ENCODE measurements at regions not wholly inside any gene's neighbourhood (a gene's known extent, or its start where the extent isn't known, plus 50 kb on each side); places are given as distances from the start of the nearest gene placed in this dataset.
"Not testable (repeated sequence)": the region's sequence is repeated elsewhere in the genome, so short reads cannot be mapped to it uniquely, and the experiment has no call there.

DNA sequence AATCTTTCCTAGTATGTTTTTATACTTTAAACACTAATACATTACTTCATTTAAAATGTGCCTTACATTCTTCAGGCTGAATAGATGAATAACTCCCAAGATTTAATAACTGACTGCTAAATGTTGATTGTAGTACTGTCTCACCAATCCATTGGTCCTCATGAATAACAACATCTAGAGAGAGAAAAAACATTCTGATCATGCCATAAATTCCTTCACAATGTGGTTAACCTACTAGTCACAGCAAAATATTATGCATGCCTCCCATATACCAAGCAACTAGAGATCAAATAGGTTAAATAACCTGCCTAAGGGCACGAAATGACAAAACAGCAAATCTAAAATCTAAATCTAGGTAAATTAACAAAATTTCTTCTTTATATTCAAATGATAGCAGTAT lies 66.2 kb downstream of the SYT15 start:
- not testable (repeated sequence) for DNase-seq (ENCODE audit: low spot score)

DNA sequence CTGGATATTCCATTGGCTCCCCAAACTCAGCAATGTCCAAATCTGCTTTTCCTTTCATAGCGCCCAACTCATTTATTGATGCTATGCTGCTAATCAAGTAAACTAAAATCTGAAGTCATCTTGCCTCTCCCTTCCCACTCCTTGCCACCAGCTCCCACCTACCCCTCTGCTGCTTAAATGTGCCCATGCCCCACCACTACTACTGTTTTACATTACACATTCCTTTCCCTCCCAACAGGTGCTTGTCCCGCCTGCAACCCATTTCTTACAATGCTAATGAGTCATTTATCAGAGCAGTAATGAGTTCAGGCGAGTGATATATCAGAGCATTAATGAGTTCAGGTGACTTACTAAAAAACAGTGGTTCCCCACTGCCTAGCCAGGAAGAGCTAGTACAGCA lies 67.2 kb downstream of the SYT15 start:
- DNase-seq (ENCODE audit: low spot score) = not testable (repeated sequence)

DNA sequence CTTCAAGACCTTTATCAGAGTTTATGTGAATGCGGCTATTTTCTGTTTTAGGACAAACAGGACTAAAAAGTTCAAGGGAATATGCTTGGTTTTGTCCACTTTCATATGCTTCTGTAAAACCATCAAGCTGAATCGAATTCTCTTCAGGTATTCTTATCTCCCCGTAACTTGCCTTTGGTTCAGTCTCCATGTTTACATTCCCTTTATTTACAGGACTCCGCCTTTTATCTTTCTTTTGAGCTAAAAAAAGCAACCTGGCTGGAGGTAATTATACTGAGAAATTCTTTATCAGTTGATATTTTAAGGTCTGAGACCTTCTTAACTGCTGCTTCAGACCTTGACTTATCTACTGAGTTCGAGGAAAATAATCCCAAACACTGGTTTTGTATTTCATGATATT lies 72.0 kb downstream of the SYT15 start:
- not testable (repeated sequence) for DNase-seq (ENCODE audit: low spot score)

DNA sequence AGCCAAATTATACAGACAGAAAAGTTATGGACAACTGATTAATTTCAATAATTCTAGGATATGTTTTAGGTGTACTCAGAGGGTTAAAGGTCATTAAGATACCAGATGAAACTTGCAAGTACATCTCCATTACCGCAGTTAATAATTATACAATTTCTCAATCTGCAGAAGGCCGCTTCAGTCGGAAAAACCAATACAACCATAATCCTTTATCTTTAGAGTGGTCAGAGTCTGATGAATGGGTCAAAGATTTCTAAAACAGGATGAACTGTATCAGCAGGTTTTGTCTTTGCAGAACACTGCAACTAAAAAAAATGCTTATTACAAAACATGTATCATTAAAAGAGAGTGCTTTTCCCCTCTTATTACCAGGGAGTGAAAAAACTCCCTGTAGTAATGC lies 78.5 kb downstream of the SYT15 start:
- not testable (repeated sequence) for DNase-seq (ENCODE audit: low spot score)

DNA sequence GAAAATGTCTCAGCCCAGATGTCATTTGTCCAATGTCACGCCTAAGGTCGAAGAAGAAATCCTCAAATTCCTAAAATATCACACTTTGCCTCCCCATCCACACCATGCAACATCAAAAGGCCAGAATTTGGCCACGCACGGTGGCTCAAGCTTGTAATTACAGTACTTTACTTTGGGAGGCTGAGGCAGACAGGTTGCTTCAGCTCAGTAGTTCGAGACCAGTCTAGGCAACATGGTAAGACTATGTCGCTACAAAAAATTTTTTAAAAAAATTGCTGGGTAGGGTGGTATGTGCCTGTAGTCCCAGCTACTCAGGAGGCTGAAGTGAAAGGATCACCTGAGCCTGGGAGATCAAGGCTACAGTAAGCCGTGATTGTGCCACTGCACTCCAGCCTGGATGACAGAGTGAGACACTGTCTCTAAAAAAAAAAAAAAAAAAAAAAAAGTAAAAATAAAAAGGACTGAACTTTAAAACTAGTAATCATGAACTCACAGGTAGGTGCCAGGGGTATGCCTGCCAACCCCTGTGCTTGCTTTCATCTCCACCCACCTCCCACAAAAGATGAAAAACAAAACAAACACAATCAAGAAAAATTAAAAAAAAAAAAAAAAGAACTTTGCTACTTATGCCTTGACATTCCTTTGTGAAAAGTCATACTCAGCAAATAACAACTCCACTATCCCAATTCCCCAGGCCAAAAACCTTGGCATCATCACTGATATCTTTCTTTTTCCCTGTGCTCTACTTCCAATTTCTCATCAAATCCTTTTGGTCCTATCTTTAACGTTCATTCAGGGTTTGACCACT lies 81.3 kb downstream of the SYT15 start:
- DNase-seq (ENCODE audit: low spot score) = not testable (repeated sequence)

DNA sequence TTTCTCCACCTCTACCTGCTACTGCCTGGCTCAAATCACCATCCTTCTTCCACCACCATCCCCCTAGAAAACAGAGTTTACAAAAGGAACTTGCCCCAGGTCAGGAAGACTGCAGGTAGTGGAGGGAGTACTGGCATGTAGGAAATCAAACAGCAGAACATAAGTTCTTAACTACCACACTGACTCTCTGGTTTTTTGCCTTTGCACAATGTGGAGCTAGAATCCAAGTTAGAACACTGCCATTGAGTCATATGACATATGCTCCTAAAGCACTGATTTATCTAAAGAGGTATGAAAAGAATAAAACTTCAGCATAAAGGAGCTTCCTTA lies 81.9 kb downstream of the SYT15 start:
- DNase-seq (ENCODE audit: low spot score) = not testable (repeated sequence)

DNA sequence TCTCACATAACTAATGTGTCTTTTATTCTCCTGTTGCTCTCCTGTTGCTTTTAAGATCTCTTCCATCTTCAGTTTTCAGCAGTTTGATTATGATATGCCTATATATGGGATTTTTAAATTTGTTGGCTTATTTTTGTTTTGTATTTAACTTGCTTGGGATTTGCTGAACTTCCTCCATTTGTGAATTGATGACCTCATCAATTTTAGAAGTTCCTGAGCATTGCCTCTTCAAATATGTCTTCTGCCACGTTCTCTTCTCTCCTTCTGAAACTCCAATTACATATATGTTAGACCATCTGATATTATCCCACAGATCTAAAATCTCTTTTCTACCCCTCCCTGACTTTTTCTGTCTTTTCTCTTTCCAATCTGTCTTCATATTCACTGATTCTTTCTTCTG lies 86.6 kb downstream of the SYT15 start:
- not testable (repeated sequence) for DNase-seq (ENCODE audit: low spot score)

DNA sequence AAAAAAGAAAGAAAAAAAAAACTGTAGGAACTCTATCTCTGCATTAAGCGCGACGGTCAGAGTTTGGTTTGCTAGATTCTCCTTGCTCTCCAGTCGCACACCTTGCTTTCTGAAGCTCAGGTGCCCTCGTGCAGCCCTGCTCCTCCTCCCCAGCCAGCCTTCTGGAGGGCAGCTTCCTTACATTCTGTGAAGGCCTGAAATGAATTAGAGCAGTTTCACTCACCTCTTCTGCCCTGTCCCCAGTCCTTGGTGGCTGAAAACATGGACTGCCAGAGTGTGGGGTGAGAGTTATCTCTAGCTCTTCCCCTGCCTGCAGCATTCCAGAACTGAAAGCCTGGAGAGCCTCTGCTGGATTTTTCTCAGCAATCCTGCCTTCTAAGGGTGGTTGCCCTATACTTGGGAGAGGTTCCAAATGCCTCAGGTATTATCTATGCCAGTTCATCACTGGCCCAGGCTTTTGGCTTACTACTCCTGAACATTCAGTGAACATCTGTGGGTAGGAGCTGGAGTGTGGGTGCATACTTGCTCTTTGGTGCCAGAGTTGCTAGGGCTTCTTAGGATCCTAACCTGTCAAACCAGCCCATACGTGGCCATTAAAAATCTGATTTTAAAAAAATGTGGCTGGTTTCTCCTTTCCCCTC lies 89.5 kb downstream of the SYT15 start:
- DNase-seq (ENCODE audit: low spot score) = not testable (repeated sequence)

DNA sequence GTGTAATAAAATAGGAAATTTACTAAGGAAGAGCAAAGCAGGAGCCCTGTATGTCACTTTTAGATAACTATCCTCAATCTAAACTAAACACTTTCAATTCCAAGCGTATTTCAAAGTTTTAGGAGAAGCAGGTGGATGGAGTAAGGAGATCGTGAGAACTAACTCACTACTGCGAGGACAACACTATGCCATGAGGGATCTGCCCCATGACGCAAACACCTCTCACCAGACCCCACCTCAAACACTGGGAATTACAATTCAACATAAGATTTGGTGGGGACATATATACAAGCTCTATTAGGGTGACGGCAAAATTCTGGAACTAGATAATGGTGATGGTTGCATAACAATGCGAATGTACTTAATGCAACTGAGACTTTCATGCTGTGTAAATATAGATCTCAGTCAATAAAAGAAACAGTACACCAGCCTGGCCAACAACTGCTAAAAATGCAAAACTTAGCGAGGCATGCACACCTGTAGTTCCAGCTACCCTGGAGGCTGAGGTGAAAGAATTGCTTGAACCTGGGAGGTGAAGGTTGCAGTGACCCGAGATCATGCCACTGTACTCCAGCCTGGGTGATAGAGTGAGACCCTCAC lies 99.0 kb downstream of the SYT15 start:
- DNase-seq (ENCODE audit: low spot score) = not testable (repeated sequence)

DNA sequence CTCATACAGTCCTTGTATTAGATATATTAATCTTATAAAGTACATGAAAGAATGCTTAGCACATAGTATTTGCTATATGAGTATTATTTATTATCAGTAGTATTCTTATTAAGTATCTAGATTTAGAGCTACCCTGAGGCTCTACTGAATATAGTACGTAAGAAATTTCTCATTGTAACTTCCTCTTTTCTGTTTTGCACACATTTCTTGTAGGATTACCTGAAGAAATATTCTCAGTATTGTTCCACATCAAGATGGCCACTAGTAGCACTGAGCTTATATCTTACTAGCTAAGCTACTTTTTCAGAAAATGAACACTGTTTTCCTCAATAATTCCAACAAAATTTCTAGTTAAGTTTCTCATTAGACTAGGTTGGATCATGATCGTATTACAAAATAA lies 112.5 kb downstream of the SYT15 start:
- DNase-seq (ENCODE audit: low spot score) = not testable (repeated sequence)

DNA sequence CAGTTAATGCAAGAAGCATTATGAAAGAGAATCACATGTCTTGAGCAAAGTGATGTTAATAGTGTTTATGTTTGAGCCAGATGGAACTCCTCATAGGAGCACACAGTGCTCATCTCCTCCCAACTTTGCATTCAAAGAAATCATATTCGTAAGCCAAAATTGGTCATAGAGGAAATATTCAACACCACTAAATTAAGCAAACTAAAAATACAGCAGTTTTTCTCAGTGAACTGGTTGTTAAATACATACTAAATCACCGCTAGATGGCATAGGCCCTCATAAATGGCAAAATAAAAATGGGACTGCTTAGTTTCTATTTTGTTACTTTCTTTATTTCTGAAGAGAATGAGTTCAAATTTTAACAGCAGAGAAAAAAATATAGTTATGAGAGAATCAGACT lies 114.3 kb downstream of the SYT15 start:
- not testable (repeated sequence) for DNase-seq (ENCODE audit: low spot score)

DNA sequence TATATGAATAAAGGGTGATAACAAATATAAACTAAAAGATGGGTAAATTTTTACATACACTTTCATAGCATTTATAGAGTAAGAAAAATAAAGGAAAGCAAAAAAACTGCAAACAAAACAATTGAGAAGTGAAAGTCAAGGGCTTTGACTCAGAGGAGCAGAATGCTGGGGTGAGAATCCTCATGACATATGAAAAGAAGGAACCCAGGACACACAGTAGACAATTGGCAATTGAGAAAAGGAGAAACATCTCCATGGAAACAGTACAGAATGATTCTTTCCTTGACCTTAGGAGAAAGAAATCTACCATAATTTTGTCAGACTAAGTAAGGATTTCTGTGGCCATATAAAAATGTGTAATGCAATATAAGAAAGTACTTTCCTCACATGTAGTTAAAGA lies 138.3 kb downstream of the SYT15 start:
- DNase-seq (ENCODE audit: low spot score) = not testable (repeated sequence)

DNA sequence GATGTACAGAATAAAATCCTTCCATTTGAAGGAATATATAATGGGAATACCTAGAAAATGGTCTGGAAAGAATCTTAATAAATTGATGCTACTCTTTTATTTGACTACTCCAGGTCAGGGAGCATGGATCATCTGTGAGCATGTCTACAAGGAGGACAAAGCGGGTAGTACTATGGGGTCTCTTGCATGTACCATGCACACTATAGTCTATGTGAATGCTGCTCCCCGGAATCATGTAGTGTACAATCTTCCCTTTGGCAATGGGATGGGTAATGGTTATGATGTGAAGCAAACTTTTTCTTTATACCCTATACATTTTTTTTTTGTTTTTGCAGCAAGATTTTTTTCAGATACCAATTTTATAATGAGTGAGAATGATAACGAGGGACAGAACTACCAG lies 139.1 kb downstream of the SYT15 start:
- DNase-seq (ENCODE audit: low spot score) = not testable (repeated sequence)

DNA sequence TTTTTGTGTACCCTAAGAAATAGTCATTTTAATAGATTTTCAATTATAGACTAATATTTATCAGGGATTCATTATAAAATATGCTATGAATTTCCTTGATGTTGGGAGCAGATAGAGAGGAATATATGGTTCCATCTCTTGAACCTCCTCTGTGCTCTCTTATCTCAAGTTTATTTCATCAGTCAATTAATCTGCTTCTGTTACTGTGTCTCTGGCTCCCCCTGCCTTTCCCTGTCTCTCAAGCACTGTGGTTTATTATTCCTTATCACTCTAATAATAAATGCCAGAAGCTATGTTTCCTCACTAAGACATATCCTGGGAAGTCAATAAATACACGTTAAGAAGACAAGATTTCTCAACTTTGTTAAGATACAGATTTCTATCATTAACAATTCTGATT lies 141.5 kb downstream of the SYT15 start:
- DNase-seq (ENCODE audit: low spot score) = not testable (repeated sequence)

DNA sequence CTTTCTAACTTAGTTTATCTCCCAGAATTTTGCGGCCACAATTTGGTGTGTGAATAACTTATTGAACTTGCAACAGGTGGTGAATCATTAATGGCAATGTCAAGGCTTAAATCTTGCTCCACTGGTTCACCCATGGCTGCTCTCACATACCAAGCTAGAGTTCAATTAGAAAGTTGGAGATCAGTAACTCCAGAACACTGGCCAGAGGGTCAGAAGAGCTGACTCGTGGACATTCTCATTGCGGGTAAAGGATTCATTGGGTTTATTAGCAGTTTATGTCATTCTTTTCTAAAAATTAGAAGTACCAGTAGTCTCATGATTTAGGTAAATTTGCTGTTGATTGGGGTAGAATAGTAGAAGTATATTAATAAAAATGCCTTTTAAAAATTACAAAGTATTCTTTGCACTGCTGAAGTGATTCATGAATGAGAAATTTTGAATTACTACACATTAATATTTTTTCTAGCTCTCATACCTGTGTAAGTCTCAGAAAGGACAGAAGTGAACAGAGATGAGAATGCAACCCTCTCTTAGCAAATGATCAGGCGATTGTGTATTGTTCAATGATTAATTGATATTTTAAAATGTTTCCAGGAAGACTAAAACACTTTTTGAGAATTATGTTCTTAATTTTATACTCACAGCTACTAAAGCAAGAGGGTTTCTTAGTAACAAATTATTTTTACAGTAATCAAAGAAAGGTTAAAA lies 142.0 kb downstream of the SYT15 start:
- DNase-seq (ENCODE audit: low spot score) = not testable (repeated sequence)

DNA sequence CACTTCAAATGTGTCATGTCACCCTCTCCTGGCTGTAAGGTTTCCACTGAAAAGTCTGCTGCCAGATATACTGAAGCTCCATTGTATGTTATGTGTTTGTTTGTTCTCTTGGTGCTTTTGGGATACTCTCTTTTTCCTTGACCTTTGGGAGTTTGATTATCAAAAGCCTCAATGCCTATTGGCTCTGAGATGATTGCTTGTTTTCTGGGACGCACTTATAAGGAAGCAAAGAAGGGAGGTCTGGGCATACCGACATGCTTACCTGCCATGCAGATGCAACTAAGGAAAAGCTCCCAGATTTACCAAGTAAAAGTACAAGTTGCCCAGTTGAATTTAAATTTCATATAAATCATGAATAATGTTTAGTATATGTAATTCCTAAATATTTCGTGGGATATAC lies 145.3 kb downstream of the SYT15 start:
- not testable (repeated sequence) for DNase-seq (ENCODE audit: low spot score)

DNA sequence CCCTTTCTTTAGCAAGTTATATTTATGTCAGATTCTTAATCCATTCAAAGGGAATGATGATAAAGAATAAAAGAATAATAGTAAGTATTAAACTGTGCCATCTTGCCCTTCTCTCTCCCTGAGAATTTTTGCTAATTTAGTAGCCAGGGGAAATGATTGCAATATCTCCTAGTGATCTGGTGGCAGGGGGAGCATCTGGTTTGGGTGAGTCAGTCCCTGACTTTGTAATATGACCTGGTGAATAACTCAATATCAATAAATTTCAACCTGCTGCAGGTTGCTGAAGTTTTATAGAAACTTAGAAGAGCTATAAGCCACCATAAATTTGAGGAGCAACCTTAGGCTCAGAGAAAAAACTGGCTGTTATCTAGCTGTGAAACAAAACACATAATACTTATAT lies 149.4 kb downstream of the SYT15 start:
- DNase-seq (ENCODE audit: low spot score) = not testable (repeated sequence)

DNA sequence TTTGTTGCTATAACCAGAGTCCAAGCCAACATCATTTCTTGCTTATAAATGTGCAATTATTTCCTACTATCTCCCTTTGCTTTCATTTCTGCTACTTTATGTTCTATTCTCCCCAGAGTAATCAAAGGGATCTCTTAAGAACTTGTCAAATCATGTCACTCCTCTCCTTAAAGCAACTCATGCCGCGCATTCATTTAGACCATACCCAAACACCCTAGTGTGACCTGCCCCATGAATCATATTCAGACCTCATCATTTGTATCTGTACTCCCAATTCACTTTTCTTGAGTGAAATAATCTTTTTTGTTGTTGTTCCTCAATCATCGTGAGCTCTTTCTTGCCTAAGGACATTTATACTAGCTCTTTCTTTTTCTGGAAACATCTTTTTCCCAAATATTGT lies 151.8 kb downstream of the SYT15 start:
- DNase-seq (ENCODE audit: low spot score) = not testable (repeated sequence)

DNA sequence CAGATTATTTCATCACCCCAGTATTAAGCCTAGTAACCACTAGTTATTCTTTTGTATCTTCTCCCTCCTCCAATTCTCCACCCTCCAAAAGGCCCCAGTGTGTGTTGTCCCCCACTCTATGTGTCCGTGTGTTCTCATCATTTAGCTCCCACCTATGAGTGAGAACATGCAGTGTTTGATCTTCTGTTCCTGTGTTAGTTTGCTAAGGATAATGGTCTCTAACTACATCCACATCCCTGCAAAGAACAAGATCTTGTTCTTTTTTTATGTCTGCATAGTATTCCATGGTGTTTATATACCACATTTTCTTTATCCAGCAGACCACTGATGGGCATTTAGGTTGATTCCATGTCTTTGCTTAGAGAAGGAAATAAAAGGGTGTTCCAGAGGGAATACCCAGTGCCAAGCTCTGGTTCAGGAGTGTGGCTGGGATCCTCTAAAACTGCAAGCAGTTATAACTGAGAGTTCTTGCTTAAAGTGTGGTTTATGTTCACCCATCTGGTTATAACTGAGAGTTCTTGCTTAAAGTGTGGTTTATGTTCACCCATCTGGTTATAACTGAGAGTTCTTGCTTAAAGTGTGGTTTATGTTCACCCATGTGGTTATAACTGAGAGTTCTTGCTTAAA lies 154.8 kb downstream of the SYT15 start:
- DNase-seq (ENCODE audit: low spot score) = not testable (repeated sequence)

DNA sequence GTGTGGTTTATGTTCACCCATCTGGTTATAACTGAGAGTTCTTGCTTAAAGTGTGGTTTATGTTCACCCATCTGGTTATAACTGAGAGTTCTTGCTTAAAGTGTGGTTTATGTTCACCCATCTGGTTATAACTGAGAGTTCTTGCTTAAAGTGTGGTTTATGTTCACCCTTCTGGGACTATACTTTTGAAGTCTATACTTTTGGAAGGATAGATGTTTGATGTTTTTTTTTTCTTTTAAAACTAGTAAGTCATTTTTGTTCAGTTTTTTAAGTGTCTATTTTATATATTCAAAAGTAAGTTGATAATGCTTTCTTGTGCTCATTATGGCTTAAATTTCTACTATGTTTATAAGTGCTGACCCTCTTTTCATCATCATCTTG lies 155.3 kb downstream of the SYT15 start:
- not testable (repeated sequence) for DNase-seq (ENCODE audit: low spot score)

DNA sequence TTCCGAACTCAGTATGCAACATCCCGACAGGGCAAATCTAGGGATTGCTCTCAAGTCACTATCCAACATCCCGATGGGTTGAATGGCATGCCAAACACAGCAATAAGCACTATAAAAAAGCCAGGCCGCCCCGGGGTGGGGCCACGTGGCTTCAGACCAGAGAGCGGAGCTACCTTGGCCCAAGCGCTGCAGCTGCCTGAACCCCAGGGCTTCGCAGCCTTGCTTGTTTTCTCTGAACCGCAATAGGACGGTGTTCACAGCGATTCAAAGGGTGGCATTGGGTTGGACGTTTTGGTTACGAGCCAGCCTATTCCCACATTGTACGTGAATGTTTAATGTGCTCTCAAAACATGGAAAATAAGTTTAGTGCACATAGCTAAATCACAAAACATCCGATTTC lies 161.0 kb downstream of the SYT15 start:
- not testable (repeated sequence) for DNase-seq (ENCODE audit: low spot score)

DNA sequence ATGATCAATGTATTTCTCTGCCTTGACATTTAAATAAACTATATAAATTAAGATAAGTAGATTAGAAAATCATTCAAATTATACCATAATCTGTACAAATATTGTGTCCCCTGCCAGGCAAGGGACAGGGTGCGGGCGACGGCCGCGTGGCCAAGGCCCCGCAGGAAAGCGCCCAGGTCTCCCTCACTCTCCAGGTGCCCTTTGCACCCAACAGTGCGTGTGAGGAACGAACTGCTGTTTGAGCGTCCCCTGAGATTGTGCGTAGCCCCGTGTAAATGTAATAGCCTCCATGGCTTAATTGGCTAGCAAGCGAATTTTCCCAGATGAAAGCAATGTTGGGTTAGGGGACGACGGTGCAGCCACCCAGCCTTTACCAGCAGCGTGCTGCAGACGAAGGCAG lies 161.4 kb downstream of the SYT15 start:
- DNase-seq (ENCODE audit: low spot score) = not testable (repeated sequence)
